Naive thymus-derived CD4-positive, alpha-beta T cell (primary cell): ENCODE measurements at regions not wholly inside any gene's neighbourhood (a gene's known extent, or its start where the extent isn't known, plus 50 kb on each side); places are given as distances from the start of the nearest gene placed in this dataset.

Experiments
- ATAC-seq: fragments of 150-1000 bp; cut with Tn5 transposase; 2 replicates; pipeline ENCODE4 v1.10.0; 2021; ENCODE audit warnings: mild to moderate bottlenecking, moderate library complexity
- CTCF ChIA-PET: fragments of 350-600 bp; sonication (Branson Sonifier 250); formaldehyde crosslinking; loops from one replicate; lab custom pipeline; 2021; ENCODE audit warnings: antibody characterized with exemption; lab: Charles Lee
- POLR2A ChIA-PET: fragments of 350-600 bp; sonication (Branson Sonifier 250); formaldehyde crosslinking; loops from one replicate; lab custom pipeline; 2021; ENCODE audit warnings: antibody characterized with exemption, inconsistent platforms; lab: Charles Lee
- DNase-seq, 9 donors: peaks; one replicate each; pipeline versions ENCODE4 v3.0.0 to v3.0.0-alpha.2; 2020 to 2022; ENCODE audit warnings: mixed read lengths in 1 of 9
- H3K27ac ChIP-seq: one replicate; pipeline ENCODE4 v1.7.0; 2013; ENCODE audit warnings: mild to moderate bottlenecking, low read depth, low read length, moderate library complexity
- H3K27me3 ChIP-seq, 2 donors: one replicate each; pipeline ENCODE4 v1.7.0; 2013; ENCODE audit warnings: low read length in 2 of 2, mild to moderate bottlenecking in 2 of 2, moderate library complexity in 2 of 2; ENCODE audit not compliant: control insufficient read depth in 2 of 2, insufficient read depth in 2 of 2
- H3K36me3 ChIP-seq, 3 experiments: 1 replicate in 2 of 3; 2 replicates in 1 of 3; pipeline ENCODE4 v1.7.0; 2013; ENCODE audit warnings: low read length in 3 of 3, mild to moderate bottlenecking in 3 of 3, moderate library complexity in 1 of 3; ENCODE audit not compliant: insufficient read depth in 3 of 3, control insufficient read depth in 2 of 3
- H3K4me1 ChIP-seq, 2 donors: one replicate each; pipeline ENCODE4 v1.7.0; 2013; ENCODE audit warnings: low read length in 2 of 2, mild to moderate bottlenecking in 2 of 2, moderate library complexity in 1 of 2; ENCODE audit not compliant: control insufficient read depth in 2 of 2, insufficient read depth in 2 of 2
- H3K4me3 ChIP-seq: 2 replicates; pipeline ENCODE4 v1.7.0; 2013; ENCODE audit warnings: mild to moderate bottlenecking, low read length
- H3K9me3 ChIP-seq, 3 experiments: 1 replicate in 2 of 3; 2 replicates in 1 of 3; pipeline ENCODE4 v1.7.0; 2013; ENCODE audit warnings: low read length in 3 of 3; ENCODE audit not compliant: control insufficient read depth in 2 of 3
- H3K27ac Mint-ChIP-seq, 9 donors: one replicate each; pipeline ENCODE4 v1.8.0; 2020 to 2022; ENCODE audit warnings: mixed read lengths in 9 of 9, mild to moderate bottlenecking in 8 of 9, moderate library complexity in 5 of 9, inconsistent platforms in 2 of 9
- H3K27me3 Mint-ChIP-seq, 5 donors: one replicate each; pipeline ENCODE4 v1.8.0; 2021 to 2022; ENCODE audit warnings: mixed read lengths in 5 of 5, mild to moderate bottlenecking in 1 of 5
- H3K36me3 Mint-ChIP-seq, 5 donors: one replicate each; pipeline ENCODE4 v1.8.0; 2020 to 2022; ENCODE audit warnings: mixed read lengths in 5 of 5, mild to moderate bottlenecking in 3 of 5, inconsistent platforms in 1 of 5
- H3K4me1 Mint-ChIP-seq, 7 donors: one replicate each; pipeline ENCODE4 v1.8.0; 2020 to 2022; ENCODE audit warnings: mixed read lengths in 7 of 7, mild to moderate bottlenecking in 3 of 7, inconsistent platforms in 1 of 7
- H3K4me3 Mint-ChIP-seq, 10 donors: one replicate each; pipeline ENCODE4 v1.8.0; 2020 to 2022; ENCODE audit warnings: mild to moderate bottlenecking in 10 of 10, mixed read lengths in 10 of 10, moderate library complexity in 6 of 10, inconsistent platforms in 2 of 10
- H3K9me3 Mint-ChIP-seq, 11 donors: one replicate each; pipeline ENCODE4 v1.8.0; 2020 to 2022; ENCODE audit warnings: mixed read lengths in 11 of 11, mild to moderate bottlenecking in 4 of 11, inconsistent platforms in 1 of 11, moderate library complexity in 1 of 11
- intact Hi-C, 2 donors: fragments of 100-400 bp; cut with micrococcal nuclease; formaldehyde crosslinking; loops; one replicate each; pipeline ENCODE4 v1.15.1; 2023

DNA sequence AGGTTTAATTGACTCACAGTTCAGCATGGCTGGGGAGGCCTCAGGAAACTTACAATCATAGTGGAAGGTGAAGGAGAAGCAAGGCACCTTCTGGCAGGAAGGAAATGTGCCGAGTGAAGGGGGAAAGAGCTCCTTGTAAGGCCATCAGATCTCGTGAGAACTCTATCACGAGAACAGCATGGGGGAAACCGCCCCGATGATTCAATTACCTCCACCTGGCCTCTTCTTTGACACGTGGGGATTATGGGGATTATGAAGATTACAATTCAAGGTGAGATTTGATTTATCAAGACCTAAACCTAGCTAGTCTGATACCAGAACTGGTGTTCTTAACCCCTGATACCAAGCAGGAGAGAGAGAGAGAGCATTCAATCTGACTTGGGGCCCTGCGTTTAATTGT, 258.7 kb downstream of the PTEN start:
- no peak overlapping the region for H3K4me3 ChIP-seq
- peaks cover 0 to 5% (median 0%) of the 10 kb centered on the region in 11 donors for H3K9me3 Mint-ChIP-seq
- H3K4me3 Mint-ChIP-seq = no peak overlapping the region
- no peak for ATAC-seq
- peaks cover 11 to 12% of the 10 kb centered on the region in 2 donors for H3K4me1 ChIP-seq
- H3K27ac Mint-ChIP-seq = no peak overlapping the region
- H3K27me3 ChIP-seq = no peaks in the 10 kb centered on the region
- peaks cover 0 to 19% (median 0%) of the 10 kb centered on the region in 5 donors for H3K27me3 Mint-ChIP-seq
- intact Hi-C loops = no loop called here
- H3K4me1 Mint-ChIP-seq = peaks cover 0 to 19% (median 14%) of the 10 kb centered on the region in 7 donors
- H3K9me3 ChIP-seq = no peaks in the 10 kb centered on the region
- ChIA-PET POLR2A (interaction anchor here (1.2 kb wide), 1 partner anchor 259 kb away, joined by 3 read pairs; no protein-coding TSS in a partner anchor), CTCF (interaction anchor here (1.3 kb wide), 1 partner anchor 268 kb away, joined by 5 read pairs; no protein-coding TSS in a partner anchor)
- no peaks in the 10 kb centered on the region for H3K36me3 ChIP-seq
- peaks cover 0 to 2% (median 0%) of the 10 kb centered on the region in 5 donors for H3K36me3 Mint-ChIP-seq
- H3K27ac ChIP-seq = no peak overlapping the region
- DNase-seq = no peak

DNA sequence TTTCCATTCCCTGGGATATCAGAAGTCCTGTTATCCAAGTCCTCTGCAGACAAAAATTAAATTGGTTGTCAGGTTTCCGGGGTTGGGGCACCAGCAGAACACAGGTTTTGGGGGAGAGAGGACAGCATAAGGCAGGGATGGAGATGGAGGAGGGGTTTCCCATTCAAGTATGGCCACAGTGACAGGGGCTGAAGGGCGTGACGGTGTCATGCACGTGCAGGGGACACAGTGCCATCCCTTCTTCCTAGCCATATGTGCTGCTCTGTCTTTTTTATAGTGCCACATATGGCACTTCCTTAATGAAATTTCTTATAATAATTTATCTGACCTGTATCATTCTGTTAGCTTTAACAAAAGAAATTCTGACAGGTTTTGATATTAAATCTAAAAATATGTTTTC, 259.2 kb downstream of the PTEN start:
- H3K27ac ChIP-seq = no peak overlapping the region
- Mint-ChIP-seq H3K9me3 (peaks cover 0 to 5% (median 0%) of the 10 kb centered on the region in 11 donors), H3K27me3 (peaks cover 0 to 19% (median 0%) of the 10 kb centered on the region in 5 donors), H3K27ac (no peak overlapping the region), H3K4me1 (peaks cover 0 to 19% (median 14%) of the 10 kb centered on the region in 7 donors), H3K4me3 (no peak overlapping the region), H3K36me3 (peaks cover 0 to 2% (median 0%) of the 10 kb centered on the region in 5 donors)
- H3K27me3 ChIP-seq = no peaks in the 10 kb centered on the region
- POLR2A ChIA-PET = interaction anchor here (1.2 kb wide), 1 partner anchor 260 kb away, joined by 3 read pairs; no protein-coding TSS in a partner anchor
- peaks cover 6 to 8% of the 10 kb centered on the region in 2 donors for H3K4me1 ChIP-seq
- no peak for ATAC-seq
- CTCF ChIA-PET = interaction anchor here (1.3 kb wide), 1 partner anchor 267 kb away, joined by 5 read pairs; no protein-coding TSS in a partner anchor
- H3K36me3 ChIP-seq = no peaks in the 10 kb centered on the region
- no peak overlapping the region for H3K4me3 ChIP-seq
- intact Hi-C loops = no loop called here
- H3K9me3 ChIP-seq = no peaks in the 10 kb centered on the region
- DNase-seq = no peak

GRCh38 chr10:88125766-88126165, 262.3 kb downstream of the PTEN start:
- no peak for ATAC-seq
- H3K9me3 Mint-ChIP-seq = peaks cover 0 to 9% (median 0%) of the 10 kb centered on the region in 11 donors
- POLR2A ChIA-PET = interaction anchor here (1.5 kb wide), 1 partner anchor 12 kb away, joined by 3 read pairs; no protein-coding TSS in a partner anchor
- peaks cover 0 to 3% (median 2%) of the 10 kb centered on the region in 7 donors for H3K4me1 Mint-ChIP-seq
- no peak overlapping the region for H3K27ac ChIP-seq
- no peaks in the 10 kb centered on the region for H3K4me1 ChIP-seq
- no peak overlapping the region for H3K27ac Mint-ChIP-seq
- no peaks in the 10 kb centered on the region for H3K27me3 ChIP-seq
- H3K27me3 Mint-ChIP-seq = peaks cover 0 to 23% (median 0%) of the 10 kb centered on the region in 5 donors
- no peaks in the 10 kb centered on the region for H3K9me3 ChIP-seq
- no peak overlapping the region for H3K4me3 Mint-ChIP-seq
- H3K4me3 ChIP-seq = no peak overlapping the region
- peaks cover 0 to 3% (median 0%) of the 10 kb centered on the region in 5 donors for H3K36me3 Mint-ChIP-seq
- intact Hi-C loops = no loop called here
- CTCF ChIA-PET = no interaction called here
- no peaks in the 10 kb centered on the region for H3K36me3 ChIP-seq
- DNase-seq = no peak

- POLR2A ChIA-PET = no interaction called here
- intact Hi-C loops = no loop called here
These were observed 263.3 kb downstream of the PTEN start for GRCh38 chr10:88126699-88127098.

DNA sequence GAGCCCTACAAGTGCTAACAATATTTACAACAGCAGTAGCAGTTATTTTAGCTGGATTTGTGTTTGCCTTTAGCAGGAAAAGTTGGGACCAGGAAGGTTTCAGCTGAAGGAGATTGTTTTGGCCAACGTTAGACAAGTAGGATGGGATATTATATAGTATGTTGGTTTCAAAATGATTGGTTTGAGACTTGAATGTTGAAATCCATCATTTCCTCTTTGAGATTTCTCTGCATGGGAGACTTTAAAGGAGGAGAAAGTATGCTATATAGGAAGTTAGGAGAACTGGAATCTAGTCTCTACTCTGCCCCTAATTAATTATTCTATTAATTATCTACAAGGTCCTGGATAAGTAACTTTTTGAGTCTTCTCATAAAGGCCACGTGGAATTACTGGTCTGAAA, 263.8 kb downstream of the PTEN start:
- Histone ChIP-seq H3K4me1 (no peaks in the 10 kb centered on the region), H3K27me3 (no peaks in the 10 kb centered on the region), H3K9me3 (no peaks in the 10 kb centered on the region), H3K36me3 (no peaks in the 10 kb centered on the region), H3K27ac (no peak overlapping the region), H3K4me3 (no peak overlapping the region)
- Mint-ChIP-seq H3K4me1 (peaks cover 0 to 2% (median 0%) of the 10 kb centered on the region in 7 donors), H3K27me3 (peaks cover 0 to 23% (median 0%) of the 10 kb centered on the region in 5 donors), H3K27ac (no peak overlapping the region), H3K9me3 (peaks cover 0 to 9% (median 0%) of the 10 kb centered on the region in 11 donors), H3K36me3 (peaks cover 0 to 3% (median 0%) of the 10 kb centered on the region in 5 donors), H3K4me3 (no peak overlapping the region)
- intact Hi-C loops = no loop called here
- DNase-seq = no peak
- ChIA-PET CTCF (no interaction called here), POLR2A (no interaction called here)
- no peak for ATAC-seq

More at GRCh38 chr10:88126699-88127098, 263.3 kb downstream of the PTEN start:
- Mint-ChIP-seq H3K36me3 (peaks cover 0 to 3% (median 0%) of the 10 kb centered on the region in 5 donors), H3K27me3 (peaks cover 0 to 23% (median 0%) of the 10 kb centered on the region in 5 donors), H3K9me3 (peaks cover 0 to 9% (median 0%) of the 10 kb centered on the region in 11 donors), H3K4me3 (no peak overlapping the region), H3K27ac (no peak overlapping the region), H3K4me1 (peaks cover 0 to 2% (median 0%) of the 10 kb centered on the region in 7 donors)
- CTCF ChIA-PET = no interaction called here
- Histone ChIP-seq H3K27ac (no peak overlapping the region), H3K9me3 (no peaks in the 10 kb centered on the region), H3K4me1 (no peaks in the 10 kb centered on the region), H3K4me3 (no peak overlapping the region), H3K27me3 (no peaks in the 10 kb centered on the region), H3K36me3 (no peaks in the 10 kb centered on the region)
- DNase-seq = no peak
- no peak for ATAC-seq

DNA sequence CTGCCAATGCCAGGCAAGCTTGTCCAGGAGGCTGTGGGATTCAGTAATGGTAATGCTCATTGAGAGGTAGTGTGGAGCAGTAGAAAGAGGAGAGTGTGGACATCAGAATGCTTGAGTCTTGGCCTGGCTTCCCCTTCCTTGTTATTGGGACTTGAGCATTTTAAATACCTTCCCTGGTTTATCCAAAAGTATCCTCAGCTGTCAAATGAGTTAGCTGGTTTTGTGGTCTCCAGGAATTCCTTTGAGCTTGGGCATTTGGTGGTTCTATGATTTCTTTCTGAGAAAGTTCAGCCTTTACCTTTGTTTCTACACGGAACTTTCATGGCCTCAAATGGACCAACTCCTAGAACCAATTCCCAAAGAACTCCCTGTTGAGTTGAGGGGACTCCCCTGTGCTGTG, 264.3 kb downstream of the PTEN start:
- intact Hi-C loops = no loop called here
- Mint-ChIP-seq H3K27me3 (peaks cover 0 to 24% (median 0%) of the 10 kb centered on the region in 5 donors), H3K36me3 (peaks cover 0 to 3% (median 0%) of the 10 kb centered on the region in 5 donors), H3K4me1 (peaks cover 0 to 2% (median 0%) of the 10 kb centered on the region in 7 donors), H3K4me3 (no peak overlapping the region), H3K27ac (no peak overlapping the region), H3K9me3 (peaks cover 0 to 9% (median 0%) of the 10 kb centered on the region in 11 donors)
- DNase-seq = no peak
- Histone ChIP-seq H3K4me1 (no peaks in the 10 kb centered on the region), H3K27me3 (no peaks in the 10 kb centered on the region), H3K4me3 (no peak overlapping the region), H3K36me3 (no peaks in the 10 kb centered on the region), H3K9me3 (no peaks in the 10 kb centered on the region), H3K27ac (no peak overlapping the region)
- ChIA-PET CTCF (no interaction called here), POLR2A (interaction anchor here (0.6 kb wide), 1 partner anchor 310 kb away, joined by 3 read pairs; the partner anchor contains the start of gene ATAD1)
- no peak for ATAC-seq
